VCaP (cell line): ENCODE measurements at regions not wholly inside any gene's neighbourhood (a gene's known extent, or its start where the extent isn't known, plus 50 kb on each side); places are given as distances from the start of the nearest gene placed in this dataset.

Experiments used
- H3K27ac ChIP-seq: fragments of 450-650 bp; 2 replicates; pipeline ENCODE4 v1.5.1; 2017
- CTCF ChIP-seq: fragments of 450-650 bp; conservative IDR thresholded peaks from 2 replicates; pipeline ENCODE4 v1.5.1; 2017; ENCODE audit warnings: mild to moderate bottlenecking, moderate library complexity

- no peak for TF ChIP-seq CTCF
- H3K27ac ChIP-seq = no peak overlapping the region
Measured at GRCh38 chr9:118940473-118940872, 428.8 kb downstream of the BRINP1 start.

GRCh38 chr9:118946669-118947068 is 422.6 kb downstream of the BRINP1 start:
- no peak overlapping the region for H3K27ac ChIP-seq
- no peak for TF ChIP-seq CTCF

GRCh38 chr9:118954857-118955256 is 414.4 kb downstream of the BRINP1 start:
- TF ChIP-seq CTCF = no peak
- no peak overlapping the region for H3K27ac ChIP-seq

- TF ChIP-seq CTCF = no peak
- H3K27ac ChIP-seq = no peak overlapping the region
Measured at GRCh38 chr9:118957585-118957984, 411.6 kb downstream of the BRINP1 start.

GRCh38 chr9:118959366-118959765 is 409.9 kb downstream of the BRINP1 start:
- H3K27ac ChIP-seq = no peak overlapping the region
- no peak for TF ChIP-seq CTCF

GRCh38 chr9:118961857-118962256 is 407.4 kb downstream of the BRINP1 start:
- no peak for TF ChIP-seq CTCF
- no peak overlapping the region for H3K27ac ChIP-seq

GRCh38 chr9:118962426-118962825 is 406.8 kb downstream of the BRINP1 start:
- no peak overlapping the region for H3K27ac ChIP-seq
- TF ChIP-seq CTCF = no peak

GRCh38 chr9:118963674-118964073 is 405.6 kb downstream of the BRINP1 start:
- no peak overlapping the region for H3K27ac ChIP-seq
- no peak for TF ChIP-seq CTCF
